CD14-positive monocyte (primary cell): ENCODE measurements at regions not wholly inside any gene's neighbourhood (a gene's known extent, or its start where the extent isn't known, plus 50 kb on each side); places are given as distances from the start of the nearest gene placed in this dataset.

Experiments used
- DNase-seq, 3 donors: peaks; one replicate each; pipeline ENCODE4 v3.0.0-alpha.2; 2011 to 2022
- H2AFZ ChIP-seq: 2 replicates; pipeline ENCODE4 v1.6.0; 2012; ENCODE audit warnings: mild to moderate bottlenecking, low read depth, low read length, inconsistent platforms; ENCODE audit not compliant: insufficient read depth, poor library complexity, severe bottlenecking
- H3K27ac ChIP-seq, 2 donors: 1 replicate in 1 of 2; 2 replicates in 1 of 2; pipeline ENCODE4 v1.5.1; 2012 to 2013; ENCODE audit warnings: low read length in 2 of 2, control low read depth in 1 of 2, inconsistent platforms in 1 of 2, low read depth in 1 of 2, mild to moderate bottlenecking in 1 of 2
- H3K27me3 ChIP-seq, 2 donors: one replicate each; pipeline versions ENCODE4 v1.6.0 to v1.6.1; 2011 to 2013; ENCODE audit warnings: low read length in 2 of 2; ENCODE audit not compliant: control insufficient read depth in 2 of 2, insufficient read depth in 2 of 2
- H3K36me3 ChIP-seq, 2 donors: replicated peaks in 1 of 2; 1 replicate in 1 of 2; 2 replicates in 1 of 2; pipeline versions ENCODE4 v1.5.1 to v1.6.1; 2012 to 2013; ENCODE audit warnings: low read length in 2 of 2, control low read depth in 1 of 2, inconsistent platforms in 1 of 2, mild to moderate bottlenecking in 1 of 2; ENCODE audit not compliant: insufficient read depth in 2 of 2, control insufficient read depth in 1 of 2
- H3K4me1 ChIP-seq, 2 donors: 1 replicate in 1 of 2; 2 replicates in 1 of 2; pipeline versions ENCODE4 v1.5.1 to v1.6.1; 2012 to 2013; ENCODE audit warnings: low read length in 2 of 2, control low read depth in 1 of 2, inconsistent platforms in 1 of 2, mild to moderate bottlenecking in 1 of 2, moderate library complexity in 1 of 2; ENCODE audit not compliant: insufficient read depth in 2 of 2, control insufficient read depth in 1 of 2
- H3K4me2 ChIP-seq: replicated peaks from 2 replicates; pipeline ENCODE3; 2012; ENCODE audit warnings: low read length, moderate library complexity, mild to moderate bottlenecking; ENCODE audit not compliant: poor library complexity, severe bottlenecking; ENCODE audit errors: extremely low read depth
- H3K4me3 ChIP-seq, 3 experiments: fragments of 200-600 bp in 1 of 3; sonication (generic) in 1 of 3; replicated peaks in 1 of 3; 1 replicate in 2 of 3; 2 replicates in 1 of 3; pipeline ENCODE4 v1.5.1; 2011 to 2013; ENCODE audit warnings: low read length in 3 of 3, mild to moderate bottlenecking in 3 of 3, control low read depth in 2 of 3, low read depth in 2 of 3, inconsistent platforms in 1 of 3, moderate library complexity in 1 of 3
- H3K79me2 ChIP-seq: 2 replicates; pipeline ENCODE4 v1.6.0; 2012; ENCODE audit warnings: mild to moderate bottlenecking, control low read depth, inconsistent platforms, low read length, moderate library complexity; ENCODE audit not compliant: insufficient read depth
- H3K9ac ChIP-seq: 2 replicates; pipeline ENCODE4 v1.6.0; 2017; ENCODE audit warnings: low read length, mild to moderate bottlenecking; ENCODE audit not compliant: insufficient read depth, poor library complexity, severe bottlenecking
- H3K9me3 ChIP-seq, 2 donors: replicated peaks in 1 of 2; 1 replicate in 1 of 2; 2 replicates in 1 of 2; pipeline versions ENCODE4 v1.5.1 to v1.6.1; 2012 to 2013; ENCODE audit warnings: low read length in 2 of 2, control low read depth in 1 of 2; ENCODE audit not compliant: control insufficient read depth in 1 of 2, insufficient read depth in 1 of 2
- H4K20me1 ChIP-seq: 2 replicates; pipeline ENCODE4 v1.6.0; 2012; ENCODE audit warnings: mild to moderate bottlenecking, low read length, control low read depth, moderate library complexity; ENCODE audit not compliant: insufficient read depth
- H3K27ac Mint-ChIP-seq, 7 donors: one replicate each; pipeline ENCODE4 v1.8.0; 2020; ENCODE audit warnings: mild to moderate bottlenecking in 7 of 7, mixed read lengths in 7 of 7, moderate library complexity in 6 of 7, inconsistent platforms in 2 of 7
- H3K27me3 Mint-ChIP-seq, 3 donors: one replicate each; pipeline ENCODE4 v1.8.0; 2021 to 2022; ENCODE audit warnings: low read depth in 3 of 3, mild to moderate bottlenecking in 3 of 3, mixed read lengths in 3 of 3, moderate library complexity in 3 of 3, inconsistent platforms in 1 of 3
- H3K36me3 Mint-ChIP-seq, 2 donors: one replicate each; pipeline ENCODE4 v1.8.0; 2020; ENCODE audit warnings: mixed read lengths in 2 of 2, inconsistent platforms in 1 of 2, mild to moderate bottlenecking in 1 of 2
- H3K4me1 Mint-ChIP-seq: one replicate; pipeline ENCODE4 v1.8.0; 2020; ENCODE audit warnings: mild to moderate bottlenecking, mixed read lengths
- H3K4me3 Mint-ChIP-seq, 2 donors: one replicate each; pipeline ENCODE4 v1.8.0; 2020; ENCODE audit warnings: mild to moderate bottlenecking in 2 of 2, mixed read lengths in 2 of 2, moderate library complexity in 1 of 2
- H3K9me3 Mint-ChIP-seq, 7 donors: one replicate each; pipeline ENCODE4 v1.8.0; 2020 to 2022; ENCODE audit warnings: mixed read lengths in 7 of 7, mild to moderate bottlenecking in 6 of 7, moderate library complexity in 6 of 7, inconsistent platforms in 2 of 7
- CTCF ChIP-seq: fragments of 200-600 bp; IDR thresholded peaks from one replicate; pipeline ENCODE4 v1.8.0; 2022; ENCODE audit warnings: antibody characterized with exemption, mild to moderate bottlenecking
- WGBS: methylation state at CpG from one replicate; pipeline ENCODE4 v1.1.5; 2013; ENCODE audit warnings: missing lambda C conversion rate; ENCODE audit not compliant: insufficient coverage; 5-methylcytosine and 5-hydroxymethylcytosine counted together
- intact Hi-C, 2 donors: fragments of 100-400 bp; cut with micrococcal nuclease; formaldehyde crosslinking; loops; one replicate each; pipeline versions ENCODE4 v1.15.0 to v1.15.1; 2023

- Mint-ChIP-seq H3K27ac (no peak overlapping the region), H3K36me3 (no peaks in the 10 kb centered on the region), H3K27me3 (peaks cover 0 to 3% (median 3%) of the 10 kb centered on the region in 3 donors), H3K4me1 (no peaks in the 10 kb centered on the region), H3K9me3 (peaks cover 6 to 21% (median 15%) of the 10 kb centered on the region in 7 donors), H3K4me3 (no peak overlapping the region)
- Histone ChIP-seq H3K9ac (no peak overlapping the region), H3K27ac (no peak overlapping the region), H3K4me3 (no peak overlapping the region), H4K20me1 (no peaks in the 10 kb centered on the region), H3K36me3 (no peaks in the 10 kb centered on the region), H3K27me3 (no peaks in the 10 kb centered on the region), H3K4me2 (no peak overlapping the region), H3K79me2 (no peaks in the 10 kb centered on the region), H3K9me3 (peaks cover 8 to 16% of the 10 kb centered on the region in 2 donors), H3K4me1 (no peaks in the 10 kb centered on the region), H2AFZ (no peak overlapping the region)
- TF ChIP-seq CTCF, result no peak
- no peak for DNase-seq
- 88% methylated on average over 3 of the region's 4 CpGs for WGBS
- intact Hi-C loops, result no loop called here
These were observed 81.1 kb upstream of the ACTRT2 start for GRCh38 chr1:2940178-2940577.

DNA sequence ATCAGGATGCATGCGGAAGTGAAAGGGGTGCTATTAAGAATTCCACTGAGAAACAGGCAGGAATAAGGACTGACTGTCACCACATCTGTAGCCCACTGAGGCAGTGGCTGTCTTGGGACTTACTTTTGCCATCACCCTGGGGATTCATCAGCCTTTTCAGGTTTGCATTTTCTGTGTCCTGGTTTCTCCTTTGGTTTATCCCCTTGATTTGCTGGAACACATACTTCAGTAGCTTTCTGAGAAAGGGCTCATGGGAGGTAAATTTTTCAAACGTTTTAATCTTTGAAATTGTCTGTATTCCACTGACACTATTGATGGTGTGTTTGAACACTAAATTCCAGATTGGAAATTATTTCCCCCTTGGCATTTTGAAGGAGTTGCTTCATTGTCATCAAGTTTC lies 80.2 kb upstream of the ACTRT2 start:
- Histone ChIP-seq H3K36me3 (no peaks in the 10 kb centered on the region), H4K20me1 (no peaks in the 10 kb centered on the region), H3K79me2 (no peaks in the 10 kb centered on the region), H3K9me3 (peaks cover 8 to 16% of the 10 kb centered on the region in 2 donors), H3K9ac (no peak overlapping the region), H3K27ac (no peak overlapping the region), H3K27me3 (no peaks in the 10 kb centered on the region), H2AFZ (no peak overlapping the region), H3K4me2 (no peak overlapping the region), H3K4me3 (no peak overlapping the region), H3K4me1 (no peaks in the 10 kb centered on the region)
- no peak overlapping the region for H3K27ac Mint-ChIP-seq
- no peaks in the 10 kb centered on the region for H3K4me1 Mint-ChIP-seq
- peaks cover 6 to 21% (median 15%) of the 10 kb centered on the region in 7 donors for H3K9me3 Mint-ChIP-seq
- H3K27me3 Mint-ChIP-seq, result peaks cover 0 to 3% (median 3%) of the 10 kb centered on the region in 3 donors
- no peak for TF ChIP-seq CTCF
- no peak overlapping the region for H3K4me3 Mint-ChIP-seq
- DNase-seq, result no peak
- intact Hi-C loops, result no loop called here
- no peaks in the 10 kb centered on the region for H3K36me3 Mint-ChIP-seq
- WGBS, result 100% methylated on average over 1 of the region's 2 CpGs
